D341Med (cell line): ENCODE measurements at regions not wholly inside any gene's neighbourhood (a gene's known extent, or its start where the extent isn't known, plus 50 kb on each side); places are given as distances from the start of the nearest gene placed in this dataset.
"Not testable (repeated sequence)": the region's sequence is repeated elsewhere in the genome, so short reads cannot be mapped to it uniquely, and the experiment has no call there.

Experiments
- DNase-seq: peaks from one replicate; pipeline ENCODE4 v3.0.0; 2012; ENCODE audit warnings: low spot score

GRCh38 chr2:12624905-12625598 lies 91.7 kb upstream of the TRIB2 start:
- no peak for DNase-seq

- DNase-seq: not testable (repeated sequence)
Observed at GRCh38 chr2:12628541-12628940, 88.2 kb upstream of the TRIB2 start.

- no peak for DNase-seq
Observed at GRCh38 chr2:12636837-12637581, 79.7 kb upstream of the TRIB2 start.

GRCh38 chr2:12637754-12638153 lies 79.0 kb upstream of the TRIB2 start:
- no peak for DNase-seq

GRCh38 chr2:12641441-12641840 lies 75.3 kb upstream of the TRIB2 start:
- DNase-seq: no peak

- DNase-seq: no peak
Observed at GRCh38 chr2:12642332-12642731, 74.4 kb upstream of the TRIB2 start.

GRCh38 chr2:12642859-12643258 lies 73.9 kb upstream of the TRIB2 start:
- DNase-seq: no peak

- no peak for DNase-seq
Observed at GRCh38 chr2:12649602-12650400, 66.9 kb upstream of the TRIB2 start.

- DNase-seq: no peak
Observed at GRCh38 chr2:12651641-12652040, 65.1 kb upstream of the TRIB2 start.

- DNase-seq: no peak
Observed at GRCh38 chr2:12652723-12653122, 64.0 kb upstream of the TRIB2 start.

GRCh38 chr2:12657560-12657959 lies 59.2 kb upstream of the TRIB2 start:
- no peak for DNase-seq

- DNase-seq: no peak
Observed at GRCh38 chr2:12658310-12658945, 58.3 kb upstream of the TRIB2 start.

GRCh38 chr2:12661489-12661888 lies 55.2 kb upstream of the TRIB2 start:
- DNase-seq: no peak

- DNase-seq: no peak
Observed at GRCh38 chr2:12663306-12664037, 53.3 kb upstream of the TRIB2 start.

GRCh38 chr2:12665334-12665733 lies 51.4 kb upstream of the TRIB2 start:
- DNase-seq: no peak

- DNase-seq: no peak
Observed at GRCh38 chr2:12666445-12666844, 50.3 kb upstream of the TRIB2 start.
